Tibial nerve (tissue), 4 donors: ENCODE measurements at regions not wholly inside any gene's neighbourhood (a gene's known extent, or its start where the extent isn't known, plus 50 kb on each side); places are given as distances from the start of the nearest gene placed in this dataset.

Source experiments
- CTCF ChIP-seq, 5 experiments: fragments of 200-600 bp in 3 of 5; fragments of 450-650 bp in 2 of 5; sonication (generic) in 3 of 5; IDR thresholded peaks; one replicate each; pipeline ENCODE4 v1.5.1; 2016 to 2019; ENCODE audit warnings: antibody characterized with exemption in 5 of 5, mild to moderate bottlenecking in 3 of 5, moderate library complexity in 2 of 5
- EP300 ChIP-seq, 2 donors: sonication (generic); formaldehyde crosslinking; IDR thresholded peaks; one replicate each; pipeline ENCODE4 v1.6.1; 2017; ENCODE audit warnings: antibody characterized with exemption in 2 of 2, mild to moderate bottlenecking in 1 of 2
- POLR2A ChIP-seq, 2 donors: fragments of 450-650 bp; IDR thresholded peaks; one replicate each; pipeline ENCODE4 v1.6.1; 2017; ENCODE audit warnings: antibody characterized with exemption in 2 of 2, mild to moderate bottlenecking in 2 of 2, moderate library complexity in 2 of 2

DNA sequence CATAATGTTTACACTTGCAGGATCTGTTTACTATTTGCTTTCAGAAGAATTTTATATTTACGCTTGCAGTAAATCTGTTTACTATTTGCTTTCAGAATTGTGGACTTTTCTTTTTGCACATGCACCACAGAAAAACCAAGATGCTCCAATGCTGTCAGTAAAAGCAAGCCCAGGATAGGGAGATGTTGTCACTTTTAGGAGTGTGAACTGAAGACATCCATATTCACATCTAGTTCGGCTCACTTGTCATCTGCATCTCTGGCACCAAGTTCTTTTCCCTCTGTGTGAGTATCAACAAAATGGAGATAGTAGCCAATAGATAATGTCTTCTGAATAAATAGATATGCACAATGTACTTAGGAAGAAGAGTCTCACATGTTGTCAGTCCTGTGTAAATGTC lies 109.3 kb upstream of the MXRA5 start:
- TF ChIP-seq CTCF (IDR thresholded peaks at IDR 0.05) = no peak
- TF ChIP-seq POLR2A (IDR thresholded peaks at IDR 0.05) = no peak
- TF ChIP-seq EP300 (IDR thresholded peaks at IDR 0.05) = no peak
